Small intestine (tissue), 7 donors: ENCODE measurements at regions not wholly inside any gene's neighbourhood (a gene's known extent, or its start where the extent isn't known, plus 50 kb on each side); places are given as distances from the start of the nearest gene placed in this dataset.

ENCODE experiments used
- DNase-seq, 2 donors: peaks; one replicate each; pipeline versions ENCODE4 v3.0.0 to v3.0.0-alpha.2; 2013
- FAIRE-seq: peaks from 2 replicates; lab custom pipeline; 2012; peaks lifted over from hg19 to GRCh38; lab: Jason Lieb, UNC
- H3K27ac ChIP-seq, 3 donors: one replicate each; pipeline ENCODE4 v1.5.1; 2013; ENCODE audit warnings: low read length in 2 of 3, mild to moderate bottlenecking in 2 of 3, control low read depth in 1 of 3, inconsistent platforms in 1 of 3, low read depth in 1 of 3, moderate library complexity in 1 of 3
- H3K27me3 ChIP-seq, 3 donors: one replicate each; pipeline ENCODE4 v1.6.1; 2013; ENCODE audit warnings: low read length in 3 of 3, inconsistent platforms in 1 of 3; ENCODE audit not compliant: control insufficient read depth in 3 of 3, insufficient read depth in 3 of 3
- H3K36me3 ChIP-seq, 3 donors: one replicate each; pipeline ENCODE4 v1.6.1; 2013; ENCODE audit warnings: low read length in 3 of 3, inconsistent platforms in 1 of 3, low read depth in 1 of 3, mild to moderate bottlenecking in 1 of 3, moderate library complexity in 1 of 3; ENCODE audit not compliant: control insufficient read depth in 3 of 3, insufficient read depth in 2 of 3
- H3K4me1 ChIP-seq, 3 donors: one replicate each; pipeline ENCODE4 v1.6.1; 2013; ENCODE audit warnings: low read length in 2 of 3, inconsistent platforms in 1 of 3, low read depth in 1 of 3, mild to moderate bottlenecking in 1 of 3, moderate library complexity in 1 of 3; ENCODE audit not compliant: control insufficient read depth in 3 of 3, insufficient read depth in 2 of 3
- H3K4me3 ChIP-seq, 3 donors: one replicate each; pipeline ENCODE4 v1.5.1; 2013; ENCODE audit warnings: low read length in 3 of 3, control low read depth in 1 of 3, inconsistent platforms in 1 of 3, low read depth in 1 of 3, mild to moderate bottlenecking in 1 of 3, moderate library complexity in 1 of 3
- H3K9me3 ChIP-seq, 2 donors: one replicate each; pipeline ENCODE4 v1.6.1; 2013; ENCODE audit warnings: low read depth in 1 of 2, low read length in 1 of 2; ENCODE audit not compliant: control insufficient read depth in 2 of 2, insufficient read depth in 1 of 2
- WGBS, 3 donors: extraction: QIAGEN DNeasy Blood & Tissue Kit; methylation state at CpG; one replicate each; pipeline ENCODE4 v1.1.7; 2013; 5-methylcytosine and 5-hydroxymethylcytosine counted together
- donor health status: healthy with polysubstance abuse.
- donor health status: control.
- donor health status: control.
- donor health status: Bipolar disorder and iron deficiency.
- donor health status: healthy.

- H3K4me1 ChIP-seq, result no peaks in the 10 kb centered on the region
- DNase-seq (no peak), FAIRE-seq (no peak)
- no peaks in the 10 kb centered on the region for H3K36me3 ChIP-seq
- no peaks in the 10 kb centered on the region for H3K9me3 ChIP-seq
- no peaks in the 10 kb centered on the region for H3K27me3 ChIP-seq
- no peak overlapping the region for H3K4me3 ChIP-seq
- H3K27ac ChIP-seq, result no peak overlapping the region
- WGBS, 3 donors, result 79 to 89% (median 85%) methylated on average over 2 of the region's 2 CpGs
Observed at GRCh38 chr18:41585512-41585911, 369.5 kb upstream of the PIK3C3 start.

GRCh38 chr18:41579185-41579584, 375.8 kb upstream of the PIK3C3 start:
- Histone ChIP-seq H3K9me3 (no peaks in the 10 kb centered on the region), H3K4me3 (no peak overlapping the region), H3K4me1 (no peaks in the 10 kb centered on the region), H3K27ac (no peak overlapping the region), H3K27me3 (no peaks in the 10 kb centered on the region), H3K36me3 (no peaks in the 10 kb centered on the region)
- DNase-seq, result no peak
- FAIRE-seq, result no peak
- 8 to 37% (median 12%) methylated on average over 1 of the region's 1 CpG for WGBS, 3 donors

DNA sequence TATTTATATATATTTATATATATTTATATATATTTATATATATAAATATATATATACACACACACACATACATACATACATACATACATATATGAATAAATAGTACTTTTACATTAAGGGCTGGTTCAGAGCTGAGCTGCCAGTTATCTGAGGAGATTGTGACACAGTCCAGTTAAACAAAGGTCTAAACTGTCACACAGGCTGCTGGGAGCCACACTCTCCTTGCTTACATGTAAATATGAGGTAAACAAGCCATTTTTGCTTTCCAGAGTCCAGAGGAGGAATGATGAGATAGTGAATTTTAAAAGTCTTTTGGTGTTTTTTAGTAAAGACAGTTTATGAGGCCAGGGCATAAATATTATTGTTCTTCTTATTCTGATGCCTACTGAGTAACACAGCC, 377.5 kb upstream of the PIK3C3 start:
- no peaks in the 10 kb centered on the region for H3K9me3 ChIP-seq
- H3K4me1 ChIP-seq, result no peaks in the 10 kb centered on the region
- no peak overlapping the region for H3K27ac ChIP-seq
- no peaks in the 10 kb centered on the region for H3K36me3 ChIP-seq
- DNase-seq, result no peak
- no peaks in the 10 kb centered on the region for H3K27me3 ChIP-seq
- no peak overlapping the region for H3K4me3 ChIP-seq
- no peak for FAIRE-seq

GRCh38 chr18:41576643-41577042, 378.4 kb upstream of the PIK3C3 start:
- no peaks in the 10 kb centered on the region for H3K36me3 ChIP-seq
- WGBS, 3 donors, result 68 to 74% (median 69%) methylated on average over 3 of the region's 3 CpGs
- H3K27me3 ChIP-seq, result no peaks in the 10 kb centered on the region
- no peak for FAIRE-seq
- DNase-seq, result no peak
- no peak overlapping the region for H3K27ac ChIP-seq
- no peaks in the 10 kb centered on the region for H3K4me1 ChIP-seq
- no peaks in the 10 kb centered on the region for H3K9me3 ChIP-seq
- no peak overlapping the region for H3K4me3 ChIP-seq

DNA sequence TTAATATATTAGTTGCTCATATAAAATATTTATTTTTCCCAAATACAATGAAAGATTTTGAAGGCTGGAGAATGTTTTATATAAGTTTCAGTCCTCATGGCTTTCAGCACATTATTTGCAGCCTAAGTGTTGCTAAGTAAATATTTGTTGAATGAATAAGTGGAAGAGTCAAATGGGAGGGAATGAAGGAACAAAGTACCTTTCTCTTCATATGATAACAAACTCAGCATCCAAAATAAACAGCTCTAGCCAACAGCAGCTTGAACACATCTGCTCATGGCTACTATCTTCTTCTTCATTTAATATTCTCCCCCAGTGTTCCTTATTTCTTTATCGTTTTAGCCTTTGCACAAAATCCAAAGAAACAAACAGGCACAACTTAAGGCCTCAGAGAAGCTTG, 385.2 kb upstream of the PIK3C3 start:
- no peaks in the 10 kb centered on the region for H3K4me1 ChIP-seq
- H3K27me3 ChIP-seq, result no peaks in the 10 kb centered on the region
- no peak overlapping the region for H3K4me3 ChIP-seq
- H3K36me3 ChIP-seq, result no peaks in the 10 kb centered on the region
- FAIRE-seq (no peak), DNase-seq (no peak)
- WGBS, 3 donors, result 53 to 58% (median 54%) methylated on average over 1 of the region's 1 CpG
- H3K27ac ChIP-seq, result no peak overlapping the region
- no peaks in the 10 kb centered on the region for H3K9me3 ChIP-seq

- no peaks in the 10 kb centered on the region for H3K4me1 ChIP-seq
- H3K27ac ChIP-seq, result no peak overlapping the region
- no peaks in the 10 kb centered on the region for H3K36me3 ChIP-seq
- no peak for FAIRE-seq
- no peak for DNase-seq
- no peaks in the 10 kb centered on the region for H3K27me3 ChIP-seq
- H3K4me3 ChIP-seq, result no peak overlapping the region
- WGBS, 3 donors, result 72 to 80% (median 79%) methylated on average over 2 of the region's 2 CpGs
- H3K9me3 ChIP-seq, result peaks cover 0 to 1% of the 10 kb centered on the region in 2 donors
Observed at GRCh38 chr18:41561961-41562360, 393.1 kb upstream of the PIK3C3 start.

- DNase-seq, result no peak
- Histone ChIP-seq H3K27ac (no peak overlapping the region), H3K36me3 (no peaks in the 10 kb centered on the region), H3K4me3 (no peak overlapping the region), H3K4me1 (no peaks in the 10 kb centered on the region), H3K9me3 (peaks cover 0 to 1% of the 10 kb centered on the region in 2 donors), H3K27me3 (no peaks in the 10 kb centered on the region)
- 9 to 27% (median 11%) methylated on average over 1 of the region's 1 CpG for WGBS, 3 donors
- no peak for FAIRE-seq
Observed at GRCh38 chr18:41558715-41559114, 396.3 kb upstream of the PIK3C3 start.

DNA sequence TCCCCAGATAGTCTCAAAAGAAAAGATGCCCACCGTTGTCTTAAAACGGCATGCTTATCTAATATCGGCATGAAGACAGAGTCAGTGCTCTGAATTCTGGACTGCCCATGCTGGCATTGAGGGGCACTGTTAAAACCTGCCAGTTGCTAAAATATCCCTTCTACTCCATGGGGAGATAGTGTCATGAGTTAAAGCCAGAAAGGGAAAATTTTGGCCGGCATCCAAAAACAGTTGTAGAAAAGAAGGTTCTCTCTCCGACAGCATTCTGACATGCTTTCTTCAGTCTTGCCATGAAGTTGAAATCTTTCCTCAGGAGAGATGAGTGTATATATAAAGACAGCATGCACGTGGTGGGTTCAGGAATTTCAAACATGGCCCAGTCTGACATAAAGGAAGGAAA, 401.3 kb upstream of the PIK3C3 start:
- no peaks in the 10 kb centered on the region for H3K27me3 ChIP-seq
- no peaks in the 10 kb centered on the region for H3K4me1 ChIP-seq
- H3K36me3 ChIP-seq, result no peaks in the 10 kb centered on the region
- no peak overlapping the region for H3K4me3 ChIP-seq
- FAIRE-seq (no peak), DNase-seq (no peak)
- H3K27ac ChIP-seq, result no peak overlapping the region
- H3K9me3 ChIP-seq, result peaks cover 0 to 1% of the 10 kb centered on the region in 2 donors
- 72 to 82% (median 76%) methylated on average over 6 of the region's 6 CpGs for WGBS, 3 donors

DNA sequence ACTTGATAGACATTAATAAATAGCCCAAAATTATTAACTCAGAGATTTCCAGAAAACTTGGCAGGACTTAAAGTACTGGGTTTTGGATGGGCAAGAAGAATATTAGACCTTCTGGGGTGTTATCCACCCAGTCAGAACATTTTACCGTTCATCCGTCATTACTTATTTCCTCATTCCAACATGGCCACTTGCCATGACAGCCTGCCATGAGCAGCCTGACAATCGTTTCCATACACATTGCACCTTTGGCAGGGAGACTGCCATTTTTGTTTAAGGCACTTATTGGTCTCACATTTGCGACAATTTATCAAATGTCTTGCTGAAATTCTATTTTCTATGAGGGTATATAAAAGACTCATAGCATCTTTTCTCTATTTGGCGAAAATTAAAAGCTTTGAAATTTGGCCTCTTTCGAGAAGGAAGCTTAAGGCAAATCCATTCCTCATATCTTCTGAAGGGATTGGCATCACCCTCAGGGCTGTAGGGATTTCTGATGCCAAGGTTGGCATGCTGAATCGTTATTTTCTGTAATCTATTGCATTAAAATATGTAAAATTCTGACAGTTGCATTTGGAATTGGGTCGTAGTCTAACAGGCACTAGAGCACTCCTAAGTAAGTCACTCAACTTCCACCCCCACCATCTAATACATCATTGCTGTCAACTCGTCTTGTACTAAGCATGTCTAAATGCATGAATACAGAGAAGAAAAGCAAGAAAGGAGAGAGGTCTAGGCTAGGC, 406.3 kb upstream of the PIK3C3 start:
- Histone ChIP-seq H3K9me3 (no peaks in the 10 kb centered on the region), H3K27ac (no peak overlapping the region), H3K27me3 (no peaks in the 10 kb centered on the region), H3K4me3 (no peak overlapping the region), H3K36me3 (no peaks in the 10 kb centered on the region), H3K4me1 (no peaks in the 10 kb centered on the region)
- DNase-seq (no peak), FAIRE-seq (no peak)
- WGBS, 3 donors, result 69 to 83% (median 72%) methylated on average over 9 of the region's 9 CpGs
